ENCODE measurements at regions not wholly inside any gene's neighbourhood (a gene's known extent, or its start where the extent isn't known, plus 50 kb on each side); places are given as distances from the start of the nearest gene placed in this dataset.

GRCh38 chr4:8681391-8681790 is 88.8 kb downstream of the CPZ start:
- Histone ChIP-seq H2BK12ac (ENCODE audit: low read depth, low read length) (no peak overlapping the region), H3K23ac (ENCODE audit: insufficient read length) (no peak overlapping the region), H3K4ac (replicated peaks; ENCODE audit: insufficient read length, low read depth, low read length) (no peak overlapping the region), H4K5ac (ENCODE audit: insufficient read length, low read depth, low read length) (no peak overlapping the region), H3K79me2 (ENCODE audit: control insufficient read depth in 1 of 2, insufficient read depth in 2 of 2, low read length in 2 of 2) (no peaks in the 10 kb centered on the region), H3K18ac (ENCODE audit: extremely low read depth, low read length) (no peak overlapping the region), H3K23me2 (ENCODE audit: low read depth, low read length) (peaks cover 8% of the 10 kb centered on the region; the same call in 1 of the 2 replicates), H2BK120ac (replicated peaks; ENCODE audit: low read depth, low read length) (no peak overlapping the region), H2BK5ac (ENCODE audit: low read depth, low read length) (no peak overlapping the region; the same call in 1 of the 2 replicates), H2BK15ac (ENCODE audit: low read length) (no peak overlapping the region), H3K36me3 (ENCODE audit: control insufficient read depth in 2 of 4, insufficient read depth in 4 of 4, low read length in 3 of 4) (no peaks in the 10 kb centered on the region), H3K27ac (ENCODE audit: low read depth, low read length) (no peak overlapping the region), H3K14ac (ENCODE audit: insufficient read length) (no peak overlapping the region), H2BK20ac (ENCODE audit: low read length) (no peak overlapping the region), H4K20me1 (replicated peaks in 1 of 2; ENCODE audit: control insufficient read depth in 1 of 2, insufficient read depth in 2 of 2, low read length in 2 of 2) (peaks cover 0 to 4% of the 10 kb centered on the region in 2 experiments), H3K9ac (replicated peaks in 1 of 4; ENCODE audit: extremely low read depth in 1 of 4, low read depth in 3 of 4, low read length in 3 of 4) (no peak overlapping the region), H3K4me1 (replicated peaks in 1 of 4; ENCODE audit: control insufficient read depth in 3 of 4, insufficient read depth in 4 of 4, low read length in 3 of 4) (no peaks in the 10 kb centered on the region), H3K4me2 (ENCODE audit: insufficient read depth in 1 of 2, low read depth in 2 of 2, low read length in 2 of 2) (no peak overlapping the region), H4K91ac (replicated peaks; ENCODE audit: insufficient read length, low read length) (no peak overlapping the region), H3K56ac (replicated peaks; ENCODE audit: insufficient read length, low read depth, low read length) (no peak overlapping the region), H3K79me1 (ENCODE audit: low read depth, low read length) (no peaks in the 10 kb centered on the region), H4K8ac (ENCODE audit: extremely low read depth, insufficient read depth, low read length) (no peak overlapping the region), H2AK5ac (ENCODE audit: low read depth, low read length) (no peak overlapping the region), H3K9me3 (ENCODE audit: insufficient read depth in 2 of 2, low read depth in 1 of 2, low read length in 1 of 2) (no peaks in the 10 kb centered on the region), H3K27me3 (replicated peaks in 1 of 4; ENCODE audit: control insufficient read depth in 3 of 4, extremely low read depth in 1 of 4, insufficient read depth in 3 of 4, low read length in 3 of 4) (no peaks in the 10 kb centered on the region; a peak in 1 of 7 replicates), H3K4me3 (ENCODE audit: extremely low read depth in 1 of 4, insufficient read depth in 2 of 4, low read depth in 3 of 4, low read length in 4 of 4) (no peak overlapping the region), H2AFZ (ENCODE audit: low read length) (no peak overlapping the region)
- CTCF ChIA-PET (ENCODE audit: partially characterized antibody), result interaction anchor here (1.2 to 1.6 kb wide), 4 partner anchors 11 to 183 kb away, joined by 3 to 5 read pairs (median 3); no protein-coding TSS in a partner anchor
- POLR2A ChIA-PET (ENCODE audit: partially characterized antibody), result no interaction called here
- TF ChIP-seq SIRT6 (IDR thresholded peaks at IDR 0.05; ENCODE audit: low read length) (no peak), USF2 (IDR thresholded peaks at IDR 0.05; ENCODE audit: low read length) (no peak), HDAC6 (IDR thresholded peaks at IDR 0.05; ENCODE audit: low read depth, low read length) (no peak), RFX5 (IDR thresholded peaks at IDR 0.05; ENCODE audit: borderline replicate concordance, low read depth, low read length) (no peak), SP2 (IDR thresholded peaks at IDR 0.05; ENCODE audit: low read length) (no peak), SRF (IDR thresholded peaks at IDR 0.05; ENCODE audit: low read depth, low read length) (no peak)
- DNase-seq (ENCODE audit: low read depth in 1 of 2, low spot score in 2 of 2) (no peak), FAIRE-seq (no peak)
- WGBS, 2 experiments (ENCODE audit: extremely low coverage in 1 of 2, insufficient coverage in 1 of 2, insufficient read length in 1 of 2, insufficient replicate concordance in 2 of 2, low coverage in 1 of 2, low lambda C conversion rate in 2 of 2, missing lambda C conversion rate in 1 of 2), result 84% methylated on average over 11 of the region's 11 CpGs; no CpG with 5 or more reads in 1 of the 2 experiments

Measured in H1 (cell line).